PC-3 (cell line): ENCODE measurements at regions not wholly inside any gene's neighbourhood (a gene's known extent, or its start where the extent isn't known, plus 50 kb on each side); places are given as distances from the start of the nearest gene placed in this dataset.
A peak's percentile ranks its signal among the peaks of the same experiment; 100 is the strongest.

Source experiments
- ATAC-seq: fragments of 200-7000 bp; cut with Tn5 transposase; 2 replicates; pipeline ENCODE4 v1.9.1; 2020; ENCODE audit warnings: mild to moderate bottlenecking, moderate library complexity
- BruUV-seq: library from RNA; stranded (reverse); fragments of 400-500 nt; replicated peaks from 2 replicates; lab custom pipeline; 2021; lab: Mats Ljungman, UMichigan
- CTCF ChIA-PET: fragments of 300-600 bp; sonication (Branson Sonifier 250); formaldehyde crosslinking; loops from one replicate; lab custom pipeline; 2022; ENCODE audit warnings: antibody characterized with exemption; lab: Charles Lee
- POLR2A ChIA-PET: fragments of 300-600 bp; sonication (Branson Sonifier 250); formaldehyde crosslinking; loops from one replicate; lab custom pipeline; 2022; ENCODE audit warnings: antibody characterized with exemption; ENCODE audit not compliant: unreplicated experiment; lab: Charles Lee
- DNase-seq: peaks from one replicate; pipeline ENCODE4 v3.0.0-alpha.2; 2015
- H2AFZ ChIP-seq: fragments of 300-600 bp; sonication (generic); 2 replicates; pipeline ENCODE4 v1.6.0; 2016; ENCODE audit warnings: antibody characterized with exemption, low read length
- H3F3A ChIP-seq: fragments of 300-600 bp; sonication (generic); one replicate; pipeline ENCODE4 v1.6.0; 2017; ENCODE audit warnings: antibody characterized with exemption, low read length, control low read depth, mild to moderate bottlenecking; ENCODE audit not compliant: unreplicated experiment
- H3K27ac ChIP-seq: fragments of 300-600 bp; sonication (generic); 2 replicates; pipeline ENCODE4 v1.5.1; 2016; ENCODE audit warnings: mild to moderate bottlenecking, low read length
- H3K27me3 ChIP-seq: fragments of 300-600 bp; sonication (generic); 2 replicates; pipeline ENCODE4 v1.6.1; 2016; ENCODE audit warnings: low read length, mixed read lengths
- H3K36me3 ChIP-seq: fragments of 300-600 bp; sonication (generic); 2 replicates; pipeline ENCODE4 v1.6.1; 2016; ENCODE audit warnings: low read depth, mixed run types, low read length, mixed read lengths
- H3K4me1 ChIP-seq: fragments of 300-600 bp; sonication (generic); 2 replicates; pipeline ENCODE4 v1.5.1; 2016; ENCODE audit warnings: low read length; ENCODE audit not compliant: insufficient read depth
- H3K4me2 ChIP-seq: fragments of 300-600 bp; sonication (generic); 2 replicates; pipeline ENCODE4 v1.6.0; 2016; ENCODE audit warnings: low read length
- H3K4me3 ChIP-seq: fragments of 300-600 bp; sonication (generic); 2 replicates; pipeline ENCODE4 v1.5.1; 2016; ENCODE audit warnings: mild to moderate bottlenecking, low read length, mixed read lengths
- H3K79me2 ChIP-seq: fragments of 300-600 bp; sonication (generic); 2 replicates; pipeline ENCODE4 v1.6.1; 2017; ENCODE audit warnings: low read length, mixed read lengths
- H3K9ac ChIP-seq: fragments of 300-600 bp; sonication (generic); 2 replicates; pipeline ENCODE4 v1.6.0; 2016; ENCODE audit warnings: mild to moderate bottlenecking, low read length
- H3K9me2 ChIP-seq: fragments of 300-600 bp; sonication (generic); replicated peaks from 2 replicates; pipeline ENCODE4 v1.6.1; 2016; ENCODE audit warnings: mixed run types, low read length, mixed read lengths
- H3K9me3 ChIP-seq: fragments of 300-600 bp; sonication (generic); 2 replicates; pipeline ENCODE4 v1.6.1; 2016; ENCODE audit warnings: low read length, mixed read lengths
- H4K20me1 ChIP-seq: fragments of 300-600 bp; sonication (generic); 2 replicates; pipeline ENCODE4 v1.6.1; 2016; ENCODE audit warnings: low read length, mixed read lengths
- EZH2 ChIP-seq: fragments of 300-600 bp; sonication (generic); IDR thresholded peaks from one replicate; pipeline ENCODE4 v1.6.1; 2017; ENCODE audit warnings: antibody characterized with exemption, mild to moderate bottlenecking, low read length; ENCODE audit not compliant: unreplicated experiment
- EZH2phosphoT487 ChIP-seq: fragments of 300-600 bp; sonication (generic); IDR thresholded peaks from 2 replicates; pipeline ENCODE4 v1.6.1; 2018; ENCODE audit warnings: mild to moderate bottlenecking, antibody characterized with exemption, low read length, borderline replicate concordance
- intact Hi-C: fragments of 100-400 bp; cut with micrococcal nuclease; formaldehyde crosslinking; loops from 2 replicates; pipeline ENCODE4 v1.9.0; 2023
- TF ChIP-seq, protein P1 (sequence below): fragments of 300-600 bp; sonication (generic); conservative IDR thresholded peaks from 2 replicates; pipeline ENCODE4 v1.5.1; 2017; ENCODE audit warnings: antibody characterized with exemption, low read depth, mild to moderate bottlenecking, low read length

DNA sequence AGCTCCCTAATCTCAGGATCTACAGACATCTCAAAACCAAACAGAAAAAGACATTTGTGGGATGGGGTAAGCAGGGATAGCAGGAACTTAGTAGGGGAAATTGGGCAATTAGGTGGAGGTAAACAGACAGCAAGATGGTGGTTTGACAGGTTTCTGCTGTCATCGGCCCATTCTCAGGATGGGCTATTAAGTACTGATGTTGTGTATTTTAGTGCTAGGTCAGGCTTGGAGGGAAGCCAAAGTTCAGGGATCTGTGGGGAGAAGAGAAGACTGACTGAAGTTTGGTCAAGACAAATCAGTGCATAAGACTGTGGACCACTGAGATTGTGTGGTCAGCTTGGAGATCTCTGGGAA is 96.8 kb upstream of the THUMPD2 start:
- Histone ChIP-seq H3K9me2 (no peaks in the 10 kb centered on the region), H3F3A (no peaks in the 10 kb centered on the region), H3K4me3 (no peak overlapping the region), H3K9ac (no peak overlapping the region; the same call in 1 of the 2 replicates), H3K27ac (peak overlapping the region; percentile 77), H3K4me1 (peaks cover 32% of the 10 kb centered on the region), H3K79me2 (no peaks in the 10 kb centered on the region), H4K20me1 (no peaks in the 10 kb centered on the region), H3K27me3 (no peaks in the 10 kb centered on the region), H3K36me3 (no peaks in the 10 kb centered on the region), H3K4me2 (peak overlapping the region; percentile 20; the same call in 1 of the 2 replicates), H3K9me3 (no peaks in the 10 kb centered on the region), H2AFZ (no peak overlapping the region)
- no TSS peak for BruUV-seq
- ATAC-seq (no peak), DNase-seq (peak; percentile 44)
- TF ChIP-seq EZH2phosphoT487 (no peak), EZH2 (no peak)
- TF ChIP-seq, protein P1, sequence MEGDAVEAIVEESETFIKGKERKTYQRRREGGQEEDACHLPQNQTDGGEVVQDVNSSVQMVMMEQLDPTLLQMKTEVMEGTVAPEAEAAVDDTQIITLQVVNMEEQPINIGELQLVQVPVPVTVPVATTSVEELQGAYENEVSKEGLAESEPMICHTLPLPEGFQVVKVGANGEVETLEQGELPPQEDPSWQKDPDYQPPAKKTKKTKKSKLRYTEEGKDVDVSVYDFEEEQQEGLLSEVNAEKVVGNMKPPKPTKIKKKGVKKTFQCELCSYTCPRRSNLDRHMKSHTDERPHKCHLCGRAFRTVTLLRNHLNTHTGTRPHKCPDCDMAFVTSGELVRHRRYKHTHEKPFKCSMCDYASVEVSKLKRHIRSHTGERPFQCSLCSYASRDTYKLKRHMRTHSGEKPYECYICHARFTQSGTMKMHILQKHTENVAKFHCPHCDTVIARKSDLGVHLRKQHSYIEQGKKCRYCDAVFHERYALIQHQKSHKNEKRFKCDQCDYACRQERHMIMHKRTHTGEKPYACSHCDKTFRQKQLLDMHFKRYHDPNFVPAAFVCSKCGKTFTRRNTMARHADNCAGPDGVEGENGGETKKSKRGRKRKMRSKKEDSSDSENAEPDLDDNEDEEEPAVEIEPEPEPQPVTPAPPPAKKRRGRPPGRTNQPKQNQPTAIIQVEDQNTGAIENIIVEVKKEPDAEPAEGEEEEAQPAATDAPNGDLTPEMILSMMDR, result no peak
- ChIA-PET CTCF (interaction anchor here (1.1 kb wide), 1 partner anchor 38 kb away, joined by 3 read pairs; no protein-coding TSS in a partner anchor), POLR2A (interaction anchor here (0.6 kb wide), 1 partner anchor 119 kb away, joined by 7 read pairs; no protein-coding TSS in a partner anchor)
- intact Hi-C loops, result no loop called here

DNA sequence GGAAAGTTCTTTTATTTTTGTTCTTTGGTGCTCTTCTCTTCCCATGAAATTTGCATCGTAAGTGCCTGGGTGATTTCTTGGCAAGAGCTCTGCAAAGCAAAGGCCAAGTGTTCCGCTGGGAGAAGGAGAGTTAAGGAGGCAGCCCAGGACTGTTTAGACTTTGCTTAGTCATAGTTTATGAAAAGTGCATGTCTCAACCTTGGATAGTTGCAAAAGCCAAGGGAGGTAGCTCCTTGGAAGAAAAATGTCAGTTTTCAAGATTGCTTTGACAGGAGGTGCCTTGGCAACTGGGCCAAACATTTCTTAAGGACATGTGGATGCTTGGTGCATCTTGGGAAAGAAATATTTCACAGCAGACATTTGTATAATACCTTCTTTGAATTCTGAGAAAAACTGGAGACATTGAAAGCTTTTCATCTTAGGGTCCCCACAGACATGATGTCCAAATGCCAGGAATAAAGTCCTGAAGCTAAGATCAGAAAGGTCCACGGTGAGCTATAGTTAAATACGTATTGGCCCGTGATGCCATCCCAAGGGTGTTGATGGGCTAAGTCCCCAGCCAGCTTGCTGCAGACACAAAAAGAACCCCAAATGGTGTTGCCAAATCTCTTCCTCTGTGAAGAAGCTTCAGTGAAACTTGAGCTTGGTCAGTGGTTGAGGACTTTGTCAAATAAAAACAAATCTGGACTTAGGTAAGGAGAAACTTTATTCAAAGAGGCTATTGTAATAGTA is 96.3 kb upstream of the THUMPD2 start:
- Histone ChIP-seq H3K4me1 (peaks cover 36% of the 10 kb centered on the region), H3K36me3 (no peaks in the 10 kb centered on the region), H3K4me3 (no peak overlapping the region), H3K9ac (peak overlapping the region; percentile 14; the same call in 1 of the 2 replicates), H3K9me3 (no peaks in the 10 kb centered on the region), H4K20me1 (no peaks in the 10 kb centered on the region), H2AFZ (no peak overlapping the region; the same call in 1 of the 2 replicates), H3K27me3 (no peaks in the 10 kb centered on the region), H3K4me2 (peak overlapping the region; percentile 20; the same call in 1 of the 2 replicates), H3K79me2 (no peaks in the 10 kb centered on the region), H3K9me2 (no peaks in the 10 kb centered on the region), H3K27ac (peak overlapping the region; percentile 77), H3F3A (no peaks in the 10 kb centered on the region)
- TF ChIP-seq, protein P1, result no peak
- TF ChIP-seq EZH2 (no peak), EZH2phosphoT487 (no peak)
- BruUV-seq, result no TSS peak
- ChIA-PET POLR2A (interaction anchor here (0.6 to 1.0 kb wide), 2 partner anchors 23 to 119 kb away, joined by 3 to 7 read pairs; no protein-coding TSS in a partner anchor), CTCF (interaction anchor here (1.1 kb wide), 1 partner anchor 38 kb away, joined by 3 read pairs; no protein-coding TSS in a partner anchor)
- peak; percentile 86 for DNase-seq
- intact Hi-C loops, result no loop called here
- ATAC-seq, result peak; percentile 75

DNA sequence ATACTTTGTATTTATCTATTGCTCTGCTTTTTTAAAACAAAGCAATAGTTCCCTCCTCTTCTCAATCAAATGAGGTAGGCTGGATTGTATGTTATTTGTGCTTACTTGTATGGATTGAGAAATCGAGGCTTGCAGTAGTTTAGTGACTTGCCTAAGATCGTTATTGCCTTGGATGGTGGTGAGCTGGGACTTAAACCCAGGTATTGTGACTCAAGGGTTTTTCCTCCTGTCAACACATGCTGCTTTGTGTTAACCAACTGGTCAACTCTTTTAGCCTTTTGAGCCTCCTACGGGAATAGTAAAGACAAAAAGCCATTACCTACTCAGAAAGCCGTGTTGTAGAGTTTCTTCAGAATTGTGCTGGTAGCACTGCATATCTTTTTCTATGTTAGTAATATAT is 95.2 kb upstream of the THUMPD2 start:
- H3K4me3 ChIP-seq, result no peak overlapping the region
- TF ChIP-seq, protein P1, result no peak
- TF ChIP-seq EZH2phosphoT487 (no peak), EZH2 (no peak)
- no peak overlapping the region for H3K27ac ChIP-seq
- no peaks in the 10 kb centered on the region for H3K27me3 ChIP-seq
- H3K79me2 ChIP-seq, result no peaks in the 10 kb centered on the region
- H4K20me1 ChIP-seq, result no peaks in the 10 kb centered on the region
- no TSS peak for BruUV-seq
- H3K4me1 ChIP-seq, result peaks cover 36% of the 10 kb centered on the region
- H3K4me2 ChIP-seq, result no peak overlapping the region
- no peak for ATAC-seq
- H3F3A ChIP-seq, result no peaks in the 10 kb centered on the region
- intact Hi-C loops, result no loop called here
- no peak overlapping the region for H3K9ac ChIP-seq
- DNase-seq, result no peak
- ChIA-PET POLR2A (no interaction called here), CTCF (no interaction called here)
- H3K36me3 ChIP-seq, result no peaks in the 10 kb centered on the region
- H3K9me3 ChIP-seq, result no peaks in the 10 kb centered on the region
- H3K9me2 ChIP-seq, result no peaks in the 10 kb centered on the region
- H2AFZ ChIP-seq, result no peak overlapping the region
